Type B pancreatic cell (in vitro differentiated cells): ENCODE measurements at regions not wholly inside any gene's neighbourhood (a gene's known extent, or its start where the extent isn't known, plus 50 kb on each side); places are given as distances from the start of the nearest gene placed in this dataset.

Experiments
- DNase-seq: peaks from one replicate; pipeline ENCODE4 v3.0.0; 2021; ENCODE audit warnings: mixed read lengths; ENCODE audit not compliant: unreplicated experiment; ENCODE audit errors: extremely low spot score
- H3K27ac Mint-ChIP-seq: 2 replicates; pipeline ENCODE4 v1.8.0; 2021; ENCODE audit warnings: mild to moderate bottlenecking, mixed read lengths
- H3K27me3 Mint-ChIP-seq: 2 replicates; pipeline ENCODE4 v1.8.0; 2021; ENCODE audit warnings: mixed read lengths
- H3K36me3 Mint-ChIP-seq: 2 replicates; pipeline ENCODE4 v1.8.0; 2021; ENCODE audit warnings: mixed read lengths
- H3K4me1 Mint-ChIP-seq: one replicate; pipeline ENCODE4 v1.8.0; 2021; ENCODE audit warnings: mixed read lengths; ENCODE audit not compliant: unreplicated experiment
- H3K4me3 Mint-ChIP-seq: 2 replicates; pipeline ENCODE4 v1.8.0; 2021; ENCODE audit warnings: mild to moderate bottlenecking, mixed read lengths
- H3K9me3 Mint-ChIP-seq: 2 replicates; pipeline ENCODE4 v1.8.0; 2021; ENCODE audit warnings: mixed read lengths
- TF ChIP-seq, protein P1 (sequence below): fragments of 200-600 bp; sonication (generic); conservative IDR thresholded peaks from 2 replicates; pipeline ENCODE4 v1.5.0; 2021; ENCODE audit warnings: antibody characterized with exemption, mild to moderate bottlenecking

DNA sequence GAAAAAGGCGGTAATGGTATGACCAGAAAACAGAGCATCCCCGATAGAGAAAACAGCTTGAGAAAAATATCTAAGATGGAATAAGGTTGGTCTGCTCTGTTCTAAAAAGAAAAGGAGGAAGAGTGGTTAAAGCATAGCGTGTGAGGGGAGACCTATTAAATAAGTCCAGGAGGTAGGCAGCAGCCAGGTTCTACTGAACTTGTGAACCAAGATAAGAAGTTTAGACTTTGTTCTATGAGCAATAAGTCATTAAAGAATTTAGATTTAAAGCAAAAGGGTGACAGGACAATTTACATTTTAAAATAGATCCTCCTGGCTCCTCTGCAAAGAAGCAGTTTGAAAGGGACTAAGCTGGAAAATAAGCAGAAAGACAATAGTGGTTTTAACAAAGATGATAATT is 81.3 kb upstream of the COX7C start:
- H3K9me3 Mint-ChIP-seq = no peaks in the 10 kb centered on the region
- no peaks in the 10 kb centered on the region for H3K4me1 Mint-ChIP-seq
- H3K27ac Mint-ChIP-seq = no peak overlapping the region
- H3K36me3 Mint-ChIP-seq = no peaks in the 10 kb centered on the region
- DNase-seq = no peak
- H3K27me3 Mint-ChIP-seq = no peaks in the 10 kb centered on the region
- TF ChIP-seq, protein P1, sequence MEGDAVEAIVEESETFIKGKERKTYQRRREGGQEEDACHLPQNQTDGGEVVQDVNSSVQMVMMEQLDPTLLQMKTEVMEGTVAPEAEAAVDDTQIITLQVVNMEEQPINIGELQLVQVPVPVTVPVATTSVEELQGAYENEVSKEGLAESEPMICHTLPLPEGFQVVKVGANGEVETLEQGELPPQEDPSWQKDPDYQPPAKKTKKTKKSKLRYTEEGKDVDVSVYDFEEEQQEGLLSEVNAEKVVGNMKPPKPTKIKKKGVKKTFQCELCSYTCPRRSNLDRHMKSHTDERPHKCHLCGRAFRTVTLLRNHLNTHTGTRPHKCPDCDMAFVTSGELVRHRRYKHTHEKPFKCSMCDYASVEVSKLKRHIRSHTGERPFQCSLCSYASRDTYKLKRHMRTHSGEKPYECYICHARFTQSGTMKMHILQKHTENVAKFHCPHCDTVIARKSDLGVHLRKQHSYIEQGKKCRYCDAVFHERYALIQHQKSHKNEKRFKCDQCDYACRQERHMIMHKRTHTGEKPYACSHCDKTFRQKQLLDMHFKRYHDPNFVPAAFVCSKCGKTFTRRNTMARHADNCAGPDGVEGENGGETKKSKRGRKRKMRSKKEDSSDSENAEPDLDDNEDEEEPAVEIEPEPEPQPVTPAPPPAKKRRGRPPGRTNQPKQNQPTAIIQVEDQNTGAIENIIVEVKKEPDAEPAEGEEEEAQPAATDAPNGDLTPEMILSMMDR = no peak
- H3K4me3 Mint-ChIP-seq = no peak overlapping the region

- Mint-ChIP-seq H3K36me3 (no peaks in the 10 kb centered on the region), H3K27ac (no peak overlapping the region), H3K27me3 (no peaks in the 10 kb centered on the region), H3K9me3 (no peaks in the 10 kb centered on the region), H3K4me3 (no peak overlapping the region), H3K4me1 (no peaks in the 10 kb centered on the region)
- no peak for DNase-seq
- TF ChIP-seq, protein P1 = no peak
Measured at GRCh38 chr5:86542532-86542931, 75.2 kb upstream of the COX7C start.

DNA sequence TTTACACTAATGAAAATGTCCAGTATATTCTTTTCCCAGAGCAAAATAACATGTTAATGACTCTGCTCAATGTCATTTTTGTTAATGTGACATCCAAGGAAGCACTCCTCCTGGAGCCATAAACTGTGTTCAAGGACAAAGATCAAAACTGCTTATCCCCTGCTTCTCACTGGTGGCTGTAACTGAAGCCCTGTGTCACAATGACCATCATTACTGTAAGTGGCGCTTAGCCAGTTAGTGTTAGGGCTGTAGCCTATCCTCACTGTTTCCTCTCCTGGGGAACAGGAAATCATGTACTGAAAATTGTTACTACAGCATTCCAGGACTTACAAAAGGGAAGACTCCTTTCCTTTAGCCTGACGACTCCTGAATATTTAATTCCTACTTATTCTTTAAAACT is 71.7 kb upstream of the COX7C start:
- TF ChIP-seq, protein P1 = no peak
- Mint-ChIP-seq H3K36me3 (no peaks in the 10 kb centered on the region), H3K4me1 (no peaks in the 10 kb centered on the region), H3K27me3 (no peaks in the 10 kb centered on the region), H3K9me3 (no peaks in the 10 kb centered on the region), H3K27ac (no peak overlapping the region), H3K4me3 (no peak overlapping the region)
- no peak for DNase-seq

DNA sequence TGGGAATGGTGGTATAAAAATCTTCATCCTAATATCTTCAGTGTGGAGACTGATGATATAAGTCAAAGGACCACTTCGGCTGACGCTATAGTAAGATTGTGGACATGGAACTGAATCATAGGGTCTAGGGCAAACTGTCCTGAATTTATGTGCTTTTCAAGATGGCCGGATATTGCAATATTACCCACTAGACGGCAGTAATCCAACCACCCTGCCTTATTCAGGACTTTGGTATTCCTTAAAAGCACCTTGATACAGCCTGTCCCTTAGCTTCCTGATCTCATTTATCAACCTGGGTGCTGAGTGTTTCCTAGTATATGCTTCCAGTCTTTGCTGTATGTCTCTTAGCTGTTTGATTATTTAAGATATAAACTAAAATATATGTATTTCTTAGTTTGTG is 71.2 kb upstream of the COX7C start:
- Mint-ChIP-seq H3K36me3 (no peaks in the 10 kb centered on the region), H3K27ac (no peak overlapping the region), H3K9me3 (no peaks in the 10 kb centered on the region), H3K4me1 (no peaks in the 10 kb centered on the region), H3K27me3 (no peaks in the 10 kb centered on the region), H3K4me3 (no peak overlapping the region)
- TF ChIP-seq, protein P1 = no peak
- DNase-seq = no peak

DNA sequence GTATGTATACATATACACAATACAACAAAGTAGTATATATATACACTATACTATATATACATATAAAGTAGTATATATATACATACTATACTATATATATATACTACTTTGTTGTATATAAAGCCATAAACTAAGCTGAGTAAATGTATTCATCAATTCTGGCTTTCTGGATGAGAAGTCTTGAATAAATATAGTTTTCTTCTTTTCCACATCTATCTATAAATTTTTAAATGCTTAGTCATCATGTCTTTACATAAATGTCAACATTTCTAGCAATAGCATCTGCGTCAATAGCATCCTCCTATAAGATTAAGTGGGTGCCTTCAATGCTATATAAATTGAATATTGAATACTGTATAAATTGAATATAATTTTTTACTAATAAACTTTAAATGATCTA is 63.1 kb upstream of the COX7C start:
- no peak for DNase-seq
- Mint-ChIP-seq H3K9me3 (peaks cover 5% of the 10 kb centered on the region), H3K4me1 (no peaks in the 10 kb centered on the region), H3K27ac (no peak overlapping the region), H3K27me3 (no peaks in the 10 kb centered on the region), H3K36me3 (no peaks in the 10 kb centered on the region), H3K4me3 (no peak overlapping the region)
- TF ChIP-seq, protein P1 = no peak

DNA sequence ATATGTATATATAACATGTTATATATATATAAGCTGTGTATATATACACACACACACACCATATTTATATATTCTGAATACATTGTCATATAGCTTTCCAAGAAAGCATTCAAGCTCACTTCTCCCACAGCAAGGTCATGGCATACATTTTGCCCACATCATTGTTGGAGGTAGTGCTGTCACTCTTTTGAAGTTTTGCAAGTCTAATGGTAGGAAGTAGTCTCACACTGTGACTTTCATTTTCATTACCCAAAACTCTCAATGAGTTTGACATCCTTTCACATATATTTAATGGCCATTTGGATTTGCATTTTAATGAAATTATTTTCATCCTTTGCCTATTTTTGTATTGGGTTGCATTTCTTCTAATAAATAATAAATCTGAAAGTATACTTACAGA is 59.8 kb upstream of the COX7C start:
- TF ChIP-seq, protein P1 = no peak
- DNase-seq = no peak
- H3K27ac Mint-ChIP-seq = no peak overlapping the region
- H3K27me3 Mint-ChIP-seq = no peaks in the 10 kb centered on the region
- no peak overlapping the region for H3K4me3 Mint-ChIP-seq
- H3K9me3 Mint-ChIP-seq = peaks cover 5% of the 10 kb centered on the region
- no peaks in the 10 kb centered on the region for H3K4me1 Mint-ChIP-seq
- no peaks in the 10 kb centered on the region for H3K36me3 Mint-ChIP-seq
